ENCODE measurements at regions not wholly inside any gene's neighbourhood (a gene's known extent, or its start where the extent isn't known, plus 50 kb on each side); places are given as distances from the start of the nearest gene placed in this dataset.

- DNase-seq: no peak
Measured at GRCh38 chr2:151197184-151198108, 64.2 kb downstream of the RBM43 start.

GRCh38 chr2:151193576-151193975, 68.1 kb downstream of the RBM43 start:
- no peak for DNase-seq

GRCh38 chr2:151192681-151193080, 69.0 kb downstream of the RBM43 start:
- no peak for DNase-seq

GRCh38 chr2:151191001-151191400, 70.7 kb downstream of the RBM43 start:
- DNase-seq: no peak

- no peak for DNase-seq
Measured at GRCh38 chr2:151189125-151189524, 72.5 kb downstream of the RBM43 start.

- no peak for DNase-seq
Measured at GRCh38 chr2:151186011-151186410, 75.7 kb downstream of the RBM43 start.

- DNase-seq: no peak
Measured at GRCh38 chr2:151182899-151183809, 78.5 kb downstream of the RBM43 start.

GRCh38 chr2:151182396-151182795, 79.3 kb downstream of the RBM43 start:
- peak; percentile 15 for DNase-seq

GRCh38 chr2:151181524-151181923, 80.1 kb downstream of the RBM43 start:
- DNase-seq: no peak

GRCh38 chr2:151180123-151180522, 81.5 kb downstream of the RBM43 start:
- no peak for DNase-seq

GRCh38 chr2:151178207-151178606, 83.5 kb downstream of the RBM43 start:
- no peak for DNase-seq

- DNase-seq: no peak
Measured at GRCh38 chr2:151177756-151178155, 83.9 kb downstream of the RBM43 start.

- no peak for DNase-seq
Measured at GRCh38 chr2:151176661-151177060, 85.0 kb downstream of the RBM43 start.

GRCh38 chr2:151175864-151176263, 85.8 kb downstream of the RBM43 start:
- DNase-seq: no peak

GRCh38 chr2:151174127-151174526, 87.5 kb downstream of the RBM43 start:
- DNase-seq: no peak

GRCh38 chr2:151171186-151171585, 90.5 kb downstream of the RBM43 start:
- no peak for DNase-seq

- no peak for DNase-seq
Measured at GRCh38 chr2:151166410-151166809, 95.3 kb downstream of the RBM43 start.

GRCh38 chr2:151165105-151165684, 96.5 kb downstream of the RBM43 start:
- DNase-seq: no peak

GRCh38 chr2:151161821-151162551, 99.7 kb downstream of the RBM43 start:
- DNase-seq: peak; percentile 67

GRCh38 chr2:151159109-151159662, 102.5 kb downstream of the RBM43 start:
- DNase-seq: no peak

- no peak for DNase-seq
Measured at GRCh38 chr2:151157000-151157735, 104.5 kb downstream of the RBM43 start.

Data from fibroblast of skin of scalp (primary cell).